ENCODE measurements at regions not wholly inside any gene's neighbourhood (a gene's known extent, or its start where the extent isn't known, plus 50 kb on each side); places are given as distances from the start of the nearest gene placed in this dataset.

DNA sequence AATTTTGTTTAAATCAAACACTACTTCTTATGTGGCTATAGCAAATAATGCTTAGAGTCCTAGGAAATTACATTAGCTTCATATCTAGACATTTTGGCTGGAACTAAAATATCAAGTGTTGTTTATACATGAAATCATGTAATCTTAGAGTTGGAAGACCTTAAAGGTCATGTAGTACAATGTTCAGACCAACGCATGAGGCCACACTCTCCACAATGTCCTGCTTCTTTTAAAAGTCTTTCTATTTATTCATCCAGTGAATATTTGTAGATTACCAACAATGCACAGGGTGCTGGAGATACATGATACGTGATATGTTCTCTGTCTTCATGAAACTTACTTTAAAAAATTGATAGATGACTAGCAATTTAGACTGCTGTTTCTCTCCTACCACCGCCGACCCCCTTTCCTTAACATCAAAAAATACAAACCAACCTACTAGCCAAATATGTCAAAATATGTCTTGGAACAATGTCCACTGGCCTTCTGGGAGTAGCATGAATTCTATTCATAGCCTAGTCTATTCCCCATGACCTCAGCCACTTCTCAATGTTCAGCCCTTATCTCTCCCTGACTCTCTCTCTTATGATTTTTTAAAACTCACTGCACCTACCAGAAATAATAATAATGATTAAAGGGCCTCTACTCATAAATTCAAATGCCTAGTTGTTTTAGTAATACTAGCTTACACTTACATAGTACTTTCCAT lies 59.5 kb upstream of the CAV2 start:
- Mint-ChIP-seq H3K27ac (no peak overlapping the region), H3K36me3 (ENCODE audit: insufficient read depth in 1 of 3, low read depth in 3 of 3) (no peaks in the 10 kb centered on the region), H3K9me3 (no peaks in the 10 kb centered on the region), H3K4me3 (no peak overlapping the region), H3K27me3 (ENCODE audit: low read depth) (no peaks in the 10 kb centered on the region), H3K4me1 (peaks cover 0 to 2% of the 10 kb centered on the region in 2 experiments; a peak in 1 of 4 replicates)
- no peak overlapping the region for H3K9ac ChIP-seq (ENCODE audit: extremely low read depth, insufficient read length, low read length)
- no peaks in the 10 kb centered on the region for H3K79me2 ChIP-seq (ENCODE audit: insufficient read depth, low read length)
- no peak overlapping the region for H3K23ac ChIP-seq (ENCODE audit: insufficient read length, low read depth, low read length)
- H3K18ac ChIP-seq (ENCODE audit: insufficient read length, low read depth, low read length): no peak overlapping the region
- no peaks in the 10 kb centered on the region for H3K27me3 ChIP-seq (ENCODE audit: insufficient read depth, low read length)
- H2AK5ac ChIP-seq (ENCODE audit: insufficient read length, low read length): no peak overlapping the region
- H4K8ac ChIP-seq (replicated peaks; ENCODE audit: insufficient read length, low read depth, low read length): no peak overlapping the region
- H3K56ac ChIP-seq (ENCODE audit: insufficient read length, low read depth, low read length): no peak overlapping the region
- WGBS (ENCODE audit: extremely low coverage, insufficient read length, low lambda C conversion rate): no CpG with 5 or more reads among the region's 4 CpGs
- H3K9me3 ChIP-seq (ENCODE audit: control insufficient read depth, low read depth, low read length): no peaks in the 10 kb centered on the region
- H3K4ac ChIP-seq (ENCODE audit: low read depth, low read length): no peak overlapping the region
- no peak overlapping the region for H2BK20ac ChIP-seq (ENCODE audit: low read depth, low read length, poor library complexity, severe bottlenecking)
- H2BK120ac ChIP-seq (ENCODE audit: low read depth, low read length, poor library complexity, severe bottlenecking): no peak overlapping the region
- no peak overlapping the region for H4K5ac ChIP-seq (ENCODE audit: insufficient read length, low read depth, low read length)
- no peak overlapping the region for H2BK12ac ChIP-seq (ENCODE audit: insufficient read length, low read depth, low read length)
- no peak overlapping the region for H3K4me2 ChIP-seq (ENCODE audit: insufficient read depth, insufficient read length, low read length)
- H4K20me1 ChIP-seq (ENCODE audit: control insufficient read depth, insufficient read depth, insufficient read length): no peaks in the 10 kb centered on the region
- no peaks in the 10 kb centered on the region for H3K23me2 ChIP-seq (ENCODE audit: insufficient read length, low read depth, low read length, poor library complexity, severe bottlenecking)
- no peaks in the 10 kb centered on the region for H3K79me1 ChIP-seq (ENCODE audit: insufficient read depth, low read depth, low read length, poor library complexity, severe bottlenecking)
- TF ChIP-seq CTCF (conservative IDR thresholded peaks at IDR 0.05): no peak
- no peak overlapping the region for H3K27ac ChIP-seq (ENCODE audit: insufficient read length, low read depth, low read length)
- no peak for DNase-seq
- no peak overlapping the region for H3T11ph ChIP-seq (ENCODE audit: low read length)
- no peak overlapping the region for H3K14ac ChIP-seq (ENCODE audit: insufficient read depth, low read length)
- no peak overlapping the region for H2BK5ac ChIP-seq (ENCODE audit: insufficient read length, low read length)
- no peak overlapping the region for H2BK15ac ChIP-seq (ENCODE audit: low read depth, low read length)
- H2AFZ ChIP-seq (ENCODE audit: low read length): no peak overlapping the region
- no peak overlapping the region for H4K91ac ChIP-seq (ENCODE audit: insufficient read length, low read depth, low read length)
- no peaks in the 10 kb centered on the region for H3K4me1 ChIP-seq (ENCODE audit: insufficient read depth, low read length)

All from H9 (cell line).